GM12872 (cell line): ENCODE measurements at regions not wholly inside any gene's neighbourhood (a gene's known extent, or its start where the extent isn't known, plus 50 kb on each side); places are given as distances from the start of the nearest gene placed in this dataset.

ENCODE experiments used
- CTCF ChIP-seq: IDR thresholded peaks from 3 replicates; pipeline ENCODE4 v1.5.1; 2011; ENCODE audit warnings: low read depth, mild to moderate bottlenecking, low read length, moderate library complexity; ENCODE audit not compliant: insufficient read depth

DNA sequence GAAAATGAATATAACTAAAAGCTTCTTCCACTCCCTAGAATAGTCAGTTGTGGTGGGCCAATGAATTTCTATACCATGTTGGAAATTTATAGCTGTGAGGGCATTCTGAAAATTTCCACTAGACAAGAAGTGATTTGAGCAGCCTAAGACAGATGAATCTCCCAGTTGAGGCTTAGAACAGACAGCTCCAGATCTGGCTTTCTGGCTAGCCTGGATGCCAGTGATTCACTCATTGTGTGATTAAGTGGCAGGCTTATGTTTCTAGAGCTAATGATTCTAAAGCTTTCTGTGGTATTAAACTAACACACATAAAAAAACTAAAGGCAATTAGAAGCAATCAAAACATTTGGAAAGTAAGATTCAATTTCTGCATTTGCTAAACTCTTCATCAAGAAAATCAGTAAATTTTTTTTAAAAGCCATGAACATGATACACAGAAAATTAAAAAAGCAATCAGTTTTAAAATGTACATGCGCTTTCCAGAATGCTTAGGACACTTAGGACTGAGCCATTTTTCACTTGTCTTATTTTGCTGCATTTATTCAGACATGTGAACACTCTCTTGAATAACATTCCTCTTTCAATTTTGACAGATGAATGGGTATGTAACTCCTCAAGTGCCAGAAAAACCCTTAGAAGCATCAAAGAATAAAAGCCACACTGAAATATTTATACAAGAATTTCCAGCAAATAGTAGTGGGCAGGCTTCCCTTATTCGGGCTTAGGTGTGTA is 100.5 kb upstream of the GNAQ start:
- TF ChIP-seq CTCF: no peak

- TF ChIP-seq CTCF: no peak
Observed at GRCh38 chr9:78130853-78131252, 99.2 kb upstream of the GNAQ start.

- TF ChIP-seq CTCF: no peak
Observed at GRCh38 chr9:78130004-78130403, 98.4 kb upstream of the GNAQ start.

DNA sequence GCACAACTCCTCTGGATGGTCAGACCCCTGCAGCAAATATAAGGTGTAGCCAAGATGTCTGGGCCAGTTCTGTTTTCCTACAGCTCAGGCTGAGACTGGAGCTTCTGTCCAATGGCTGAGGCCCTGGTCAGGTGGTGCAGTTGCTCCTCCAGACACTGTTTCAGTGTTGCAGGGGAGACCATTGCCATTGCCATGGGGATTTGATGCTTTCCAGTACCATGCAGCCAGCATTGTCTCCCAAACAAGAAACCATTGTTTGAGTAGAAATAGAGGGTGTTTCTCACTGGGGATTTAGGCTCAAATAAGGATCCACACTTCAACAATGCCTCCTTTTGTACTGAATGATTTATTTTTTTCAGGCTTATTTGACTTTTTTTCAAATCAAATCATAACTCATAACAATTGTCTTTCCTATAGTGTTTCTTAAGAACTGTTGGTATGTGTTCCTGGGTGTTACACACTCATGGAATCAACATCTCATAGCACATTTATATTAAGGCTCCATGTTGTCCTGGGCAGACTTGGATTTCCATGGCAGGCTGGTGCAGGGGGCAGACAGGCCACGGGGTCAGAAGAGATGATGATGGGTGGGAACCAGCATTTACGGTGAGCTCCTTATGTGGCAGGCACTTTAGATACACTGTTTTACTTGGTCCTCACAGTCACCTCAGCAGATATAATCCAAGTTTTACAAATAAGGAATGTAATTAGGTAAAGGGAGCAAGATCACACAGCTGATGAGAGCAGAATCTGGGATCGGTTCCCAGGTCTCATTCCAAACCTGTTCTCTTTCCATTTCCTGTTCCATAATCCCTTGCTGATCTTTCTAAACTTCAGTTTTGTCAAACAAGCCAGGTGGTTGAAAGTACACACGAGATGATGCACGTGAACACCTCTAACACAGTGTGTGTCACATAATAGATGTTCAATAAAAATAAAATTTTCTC is 95.9 kb upstream of the GNAQ start:
- TF ChIP-seq CTCF: no peak

DNA sequence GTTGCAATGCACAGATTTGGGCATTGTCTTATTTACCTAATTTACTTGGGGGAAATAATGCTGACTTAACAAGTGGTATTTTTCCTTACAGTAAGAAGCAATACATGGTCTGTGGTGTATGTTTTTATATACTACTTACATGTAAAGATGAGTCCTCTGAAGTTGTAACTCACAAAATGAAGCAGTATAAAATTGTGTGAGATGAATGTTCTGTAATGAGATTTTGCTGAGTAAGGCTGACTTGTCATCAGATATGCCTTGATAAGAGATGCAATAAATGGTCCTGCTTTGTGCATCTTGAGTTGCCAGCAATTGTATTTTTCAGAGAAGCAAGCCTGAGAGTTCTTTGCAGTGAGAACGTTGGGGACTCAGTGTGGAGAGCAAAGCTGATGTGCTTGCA is 92.2 kb upstream of the GNAQ start:
- TF ChIP-seq CTCF: no peak

- no peak for TF ChIP-seq CTCF
Observed at GRCh38 chr9:78122631-78123030, 91.0 kb upstream of the GNAQ start.

GRCh38 chr9:78121488-78121887 is 89.9 kb upstream of the GNAQ start:
- TF ChIP-seq CTCF: peak; percentile 46; the same call in 2 of the 3 replicates
